H1 (cell line): ENCODE measurements at regions not wholly inside any gene's neighbourhood (a gene's known extent, or its start where the extent isn't known, plus 50 kb on each side); places are given as distances from the start of the nearest gene placed in this dataset.

ENCODE experiments used
- ATF3 ChIP-seq: IDR thresholded peaks from 2 replicates; pipeline ENCODE4 v1.6.1; 2011; ENCODE audit warnings: low read depth, mild to moderate bottlenecking, low read length; ENCODE audit not compliant: insufficient read depth
- BCL11A ChIP-seq, 2 experiments: IDR thresholded peaks; one replicate each; pipeline ENCODE4 v1.6.1; 2011; ENCODE audit warnings: low read depth in 2 of 2, low read length in 2 of 2, mild to moderate bottlenecking in 2 of 2
- CTCF ChIP-seq, 3 experiments: IDR thresholded peaks; 1 replicate in 2 of 3; 2 replicates in 1 of 3; pipeline versions ENCODE4 v1.5.1 to v1.6.1; 2011; ENCODE audit warnings: low read length in 3 of 3, mild to moderate bottlenecking in 3 of 3, inconsistent platforms in 2 of 3, low read depth in 1 of 3, moderate library complexity in 1 of 3; ENCODE audit not compliant: insufficient read depth in 1 of 3; ENCODE audit errors: control extremely low read depth in 1 of 3
- EZH2 ChIP-seq: fragments of 200-600 bp; sonication (generic); IDR thresholded peaks from 2 replicates; pipeline ENCODE4 v1.7.1; 2012; ENCODE audit warnings: low read depth, mild to moderate bottlenecking, moderate library complexity, low read length, inconsistent platforms; ENCODE audit not compliant: severe bottlenecking
- HDAC6 ChIP-seq: IDR thresholded peaks from one replicate; pipeline ENCODE4 v1.7.1; 2012; ENCODE audit warnings: low read depth, mild to moderate bottlenecking, inconsistent platforms, low read length, moderate library complexity
- JUND ChIP-seq: IDR thresholded peaks from 2 replicates; pipeline ENCODE4 v1.6.1; 2011; ENCODE audit warnings: mild to moderate bottlenecking, improper control_type of control experiment, low read length
- POLR2A ChIP-seq, 2 experiments: IDR thresholded peaks; 1 replicate in 1 of 2; 2 replicates in 1 of 2; pipeline ENCODE4 v1.6.1; 2011; ENCODE audit warnings: low read depth in 2 of 2, low read length in 2 of 2, mild to moderate bottlenecking in 2 of 2; ENCODE audit errors: control extremely low read depth in 1 of 2
- POLR2AphosphoS5 ChIP-seq: IDR thresholded peaks from 2 replicates; pipeline ENCODE4 v1.6.1; 2011; ENCODE audit warnings: low read depth, low read length
- RAD21 ChIP-seq, 2 experiments: IDR thresholded peaks in 1 of 2; conservative IDR thresholded peaks in 1 of 2; 2 replicates each; pipeline ENCODE4 v1.6.1; 2011; ENCODE audit warnings: low read depth in 2 of 2, low read length in 2 of 2, improper control_type of control experiment in 1 of 2, inconsistent platforms in 1 of 2, mild to moderate bottlenecking in 1 of 2, moderate library complexity in 1 of 2
- SUZ12 ChIP-seq: fragments of 200-600 bp; sonication (generic); IDR thresholded peaks from 2 replicates; pipeline ENCODE4 v1.6.1; 2012; ENCODE audit warnings: mild to moderate bottlenecking, inconsistent platforms, low read length, moderate library complexity, mixed read lengths

- no peak for TF ChIP-seq RAD21 (IDR thresholded peaks at IDR 0.05 in 1 of 2, conservative IDR thresholded peaks at IDR 0.05 in 1 of 2; ENCODE audit: low read depth in 2 of 2, low read length in 2 of 2)
- no peak for TF ChIP-seq CTCF (IDR thresholded peaks at IDR 0.05; ENCODE audit: control extremely low read depth in 1 of 3, insufficient read depth in 1 of 3, low read depth in 1 of 3, low read length in 3 of 3)
- no peak for TF ChIP-seq ATF3
- TF ChIP-seq JUND, result no peak
- no peak for TF ChIP-seq POLR2AphosphoS5
- TF ChIP-seq SUZ12, result no peak
- no peak for TF ChIP-seq EZH2
- no peak for TF ChIP-seq POLR2A (IDR thresholded peaks at IDR 0.05; ENCODE audit: control extremely low read depth in 1 of 2, low read depth in 2 of 2, low read length in 2 of 2)
- TF ChIP-seq BCL11A (IDR thresholded peaks at IDR 0.05; ENCODE audit: low read depth in 2 of 2, low read length in 2 of 2), result no peak
- no peak for TF ChIP-seq HDAC6
These were observed 134.7 kb upstream of the DNAJC10 start for GRCh38 chr2:182581196-182581935.
